ENCODE measurements at regions not wholly inside any gene's neighbourhood (a gene's known extent, or its start where the extent isn't known, plus 50 kb on each side); places are given as distances from the start of the nearest gene placed in this dataset.

DNA sequence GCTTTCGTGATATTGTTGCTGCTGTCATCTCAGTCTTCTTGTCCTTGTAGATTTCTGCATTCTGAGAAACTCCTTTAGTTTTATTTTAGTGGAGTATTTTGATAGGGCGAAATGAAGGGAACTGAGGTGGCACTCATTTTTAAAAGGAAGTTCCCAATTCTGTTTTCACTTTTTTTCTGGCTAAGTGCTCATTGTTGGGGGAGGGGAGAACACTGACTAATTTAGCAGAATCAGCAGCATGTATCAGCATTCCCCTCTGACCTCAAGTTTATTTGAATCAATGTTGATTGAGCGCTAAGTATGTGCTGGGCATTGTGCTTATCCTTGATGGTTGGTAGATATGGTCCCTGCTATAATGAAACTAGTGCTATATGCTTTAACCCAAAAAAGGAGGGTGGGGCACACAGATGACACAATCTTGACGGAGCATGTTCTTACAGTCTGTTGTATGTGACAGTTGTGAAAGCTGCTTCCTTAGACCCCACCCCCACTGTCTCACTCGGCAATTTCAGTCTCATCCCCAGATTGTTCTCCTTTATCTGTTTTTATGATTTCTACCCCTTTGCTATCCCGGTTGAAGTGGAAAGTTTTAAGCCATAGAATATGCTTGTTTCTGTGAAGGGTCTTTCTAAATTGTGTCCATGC is 262.4 kb downstream of the SOX4 start:
- TF ChIP-seq, protein P1, sequence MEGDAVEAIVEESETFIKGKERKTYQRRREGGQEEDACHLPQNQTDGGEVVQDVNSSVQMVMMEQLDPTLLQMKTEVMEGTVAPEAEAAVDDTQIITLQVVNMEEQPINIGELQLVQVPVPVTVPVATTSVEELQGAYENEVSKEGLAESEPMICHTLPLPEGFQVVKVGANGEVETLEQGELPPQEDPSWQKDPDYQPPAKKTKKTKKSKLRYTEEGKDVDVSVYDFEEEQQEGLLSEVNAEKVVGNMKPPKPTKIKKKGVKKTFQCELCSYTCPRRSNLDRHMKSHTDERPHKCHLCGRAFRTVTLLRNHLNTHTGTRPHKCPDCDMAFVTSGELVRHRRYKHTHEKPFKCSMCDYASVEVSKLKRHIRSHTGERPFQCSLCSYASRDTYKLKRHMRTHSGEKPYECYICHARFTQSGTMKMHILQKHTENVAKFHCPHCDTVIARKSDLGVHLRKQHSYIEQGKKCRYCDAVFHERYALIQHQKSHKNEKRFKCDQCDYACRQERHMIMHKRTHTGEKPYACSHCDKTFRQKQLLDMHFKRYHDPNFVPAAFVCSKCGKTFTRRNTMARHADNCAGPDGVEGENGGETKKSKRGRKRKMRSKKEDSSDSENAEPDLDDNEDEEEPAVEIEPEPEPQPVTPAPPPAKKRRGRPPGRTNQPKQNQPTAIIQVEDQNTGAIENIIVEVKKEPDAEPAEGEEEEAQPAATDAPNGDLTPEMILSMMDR (IDR thresholded peaks at IDR 0.05; ENCODE audit: low read length), result no peak
- TF ChIP-seq EZH2 (IDR thresholded peaks at IDR 0.05; ENCODE audit: borderline replicate concordance, low read length), result no peak

Data from OCI-LY1 (cell line).